Cardiac muscle cell (in vitro differentiated cells and primary cell): ENCODE measurements at regions not wholly inside any gene's neighbourhood (a gene's known extent, or its start where the extent isn't known, plus 50 kb on each side); places are given as distances from the start of the nearest gene placed in this dataset.
A peak's percentile ranks its signal among the peaks of the same experiment; 100 is the strongest.

ENCODE experiments used
- DNase-seq, 2 donors: peaks; one replicate each; pipeline versions ENCODE4 v3.0.0 to v3.0.0-alpha.2; 2010 to 2017; ENCODE audit warnings: low read depth in 1 of 2, low spot score in 1 of 2
- H3K27ac ChIP-seq: fragments of 200-600 bp; sonication (generic); 2 replicates; pipeline ENCODE4 v1.5.1; 2016
- H3K27me3 ChIP-seq: fragments of 200-600 bp; sonication (generic); 2 replicates; pipeline ENCODE4 v1.6.0; 2016; ENCODE audit warnings: control low read depth
- H3K36me3 ChIP-seq: fragments of 200-600 bp; sonication (generic); 2 replicates; pipeline ENCODE4 v1.5.1; 2016; ENCODE audit warnings: control low read depth
- H3K4me1 ChIP-seq: fragments of 200-600 bp; sonication (generic); 2 replicates; pipeline ENCODE4 v1.8.1; 2017; ENCODE audit warnings: low read depth, mild to moderate bottlenecking, mixed run types
- H3K4me3 ChIP-seq: fragments of 200-600 bp; sonication (generic); 2 replicates; pipeline ENCODE4 v1.5.1; 2016; ENCODE audit warnings: mild to moderate bottlenecking
- H3K9me3 ChIP-seq: fragments of 200-600 bp; sonication (generic); 2 replicates; pipeline ENCODE4 v1.5.1; 2017; ENCODE audit warnings: low read depth, mild to moderate bottlenecking, control low read depth
- CTCF ChIP-seq: IDR thresholded peaks from 2 replicates; pipeline ENCODE4 v1.5.1; 2012; ENCODE audit warnings: low read depth, mild to moderate bottlenecking, low read length

DNA sequence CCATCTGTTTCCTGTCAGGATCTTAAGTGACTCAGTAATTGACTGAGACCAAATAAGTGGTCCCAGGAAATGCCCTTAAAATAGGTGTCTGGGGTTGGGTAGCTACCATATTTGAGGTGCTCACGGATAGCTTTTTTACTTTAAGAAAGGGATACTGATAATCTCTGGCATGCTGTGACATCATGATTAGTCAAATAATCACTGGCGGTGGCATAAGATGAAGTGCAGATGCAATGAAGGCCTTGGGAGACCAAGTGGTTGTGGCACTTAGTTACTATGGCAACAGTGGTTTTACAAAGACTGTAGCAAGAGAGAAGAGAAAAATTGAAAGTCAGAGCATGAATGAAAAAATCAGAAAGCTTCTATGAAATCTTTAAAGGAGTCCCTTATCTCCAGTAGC is 114.5 kb upstream of the SLIT2 start:
- H3K4me3 ChIP-seq, result no peak overlapping the region
- no peaks in the 10 kb centered on the region for H3K9me3 ChIP-seq
- peak overlapping the region; percentile 77 for H3K27ac ChIP-seq
- DNase-seq, result peak; percentile 30 to 90
- no peaks in the 10 kb centered on the region for H3K36me3 ChIP-seq
- TF ChIP-seq CTCF, result no peak
- H3K27me3 ChIP-seq, result no peaks in the 10 kb centered on the region
- peaks cover 25% of the 10 kb centered on the region for H3K4me1 ChIP-seq

- peaks cover 20% of the 10 kb centered on the region for H3K4me1 ChIP-seq
- DNase-seq, result no peak
- H3K27ac ChIP-seq, result no peak overlapping the region
- no peaks in the 10 kb centered on the region for H3K36me3 ChIP-seq
- H3K9me3 ChIP-seq, result no peaks in the 10 kb centered on the region
- no peak for TF ChIP-seq CTCF
- no peak overlapping the region for H3K4me3 ChIP-seq
- H3K27me3 ChIP-seq, result no peaks in the 10 kb centered on the region
Measured at GRCh38 chr4:20127626-20128025, 124.1 kb upstream of the SLIT2 start.

DNA sequence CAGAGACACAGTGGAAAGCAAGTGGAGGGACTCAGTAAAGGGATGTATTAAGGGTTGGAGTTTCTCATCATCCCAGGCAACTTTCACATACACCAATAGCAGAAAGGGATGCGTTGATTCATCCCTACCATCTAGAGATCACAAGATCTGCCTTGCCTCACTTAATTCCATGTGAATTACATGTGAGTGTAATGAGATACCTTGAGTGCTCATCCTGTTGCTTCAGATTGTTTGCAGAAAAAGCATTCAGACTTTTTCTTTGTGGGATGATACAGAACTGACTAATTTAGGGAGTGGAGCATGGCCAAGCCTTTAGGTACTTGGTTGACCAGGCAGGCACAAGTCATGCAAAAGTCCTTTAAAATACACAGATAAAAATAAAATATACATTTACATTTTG is 124.8 kb upstream of the SLIT2 start:
- no peak overlapping the region for H3K27ac ChIP-seq
- DNase-seq, result no peak
- H3K27me3 ChIP-seq, result no peaks in the 10 kb centered on the region
- H3K4me3 ChIP-seq, result no peak overlapping the region
- H3K9me3 ChIP-seq, result no peaks in the 10 kb centered on the region
- H3K36me3 ChIP-seq, result no peaks in the 10 kb centered on the region
- no peak for TF ChIP-seq CTCF
- peaks cover 24% of the 10 kb centered on the region for H3K4me1 ChIP-seq

GRCh38 chr4:20124317-20125026 is 127.2 kb upstream of the SLIT2 start:
- DNase-seq, result peak in 1 of 2 donors; percentile 42
- H3K36me3 ChIP-seq, result no peaks in the 10 kb centered on the region
- H3K9me3 ChIP-seq, result no peaks in the 10 kb centered on the region
- no peaks in the 10 kb centered on the region for H3K27me3 ChIP-seq
- TF ChIP-seq CTCF, result no peak
- no peak overlapping the region for H3K4me3 ChIP-seq
- H3K27ac ChIP-seq, result peak overlapping the region; percentile 7
- H3K4me1 ChIP-seq, result peaks cover 31% of the 10 kb centered on the region

- Histone ChIP-seq H3K9me3 (no peaks in the 10 kb centered on the region), H3K36me3 (no peaks in the 10 kb centered on the region), H3K27me3 (no peaks in the 10 kb centered on the region), H3K4me1 (peaks cover 31% of the 10 kb centered on the region), H3K4me3 (no peak overlapping the region), H3K27ac (no peak overlapping the region)
- no peak for DNase-seq
- TF ChIP-seq CTCF, result no peak
Measured at GRCh38 chr4:20122198-20122988, 129.3 kb upstream of the SLIT2 start.
